Stimulated activated naive CD8-positive, alpha-beta T cell treated with anti-CD3 and anti-CD28 coated beads, Interleukin-15, Interleukin-2, amounts not matched to agents 100 ng/mL and 50 ng/mL, for 24 hours (primary cell): ENCODE measurements at regions not wholly inside any gene's neighbourhood (a gene's known extent, or its start where the extent isn't known, plus 50 kb on each side); places are given as distances from the start of the nearest gene placed in this dataset.

Experiments used
- H3K27ac Mint-ChIP-seq: one replicate; pipeline ENCODE4 v1.8.0; 2021; ENCODE audit warnings: mild to moderate bottlenecking, mixed read lengths
- H3K27me3 Mint-ChIP-seq: one replicate; pipeline ENCODE4 v1.8.0; 2021; ENCODE audit warnings: mixed read lengths
- H3K36me3 Mint-ChIP-seq: one replicate; pipeline ENCODE4 v1.8.0; 2021; ENCODE audit warnings: low read depth, mixed read lengths
- H3K4me1 Mint-ChIP-seq: one replicate; pipeline ENCODE4 v1.8.0; 2021; ENCODE audit warnings: low read depth, mixed read lengths
- H3K4me3 Mint-ChIP-seq: one replicate; pipeline ENCODE4 v1.8.0; 2021; ENCODE audit warnings: mild to moderate bottlenecking, mixed read lengths
- H3K9me3 Mint-ChIP-seq: one replicate; pipeline ENCODE4 v1.8.0; 2021; ENCODE audit warnings: mixed read lengths

GRCh38 chr15:96112018-96112417, 218.5 kb upstream of the NR2F2 start:
- H3K4me1 Mint-ChIP-seq, result no peaks in the 10 kb centered on the region
- H3K4me3 Mint-ChIP-seq, result no peak overlapping the region
- H3K9me3 Mint-ChIP-seq, result no peaks in the 10 kb centered on the region
- no peaks in the 10 kb centered on the region for H3K36me3 Mint-ChIP-seq
- H3K27me3 Mint-ChIP-seq, result peaks cover 10% of the 10 kb centered on the region
- no peak overlapping the region for H3K27ac Mint-ChIP-seq

GRCh38 chr15:96115642-96116041, 214.9 kb upstream of the NR2F2 start:
- Mint-ChIP-seq H3K4me3 (no peak overlapping the region), H3K9me3 (no peaks in the 10 kb centered on the region), H3K36me3 (no peaks in the 10 kb centered on the region), H3K27ac (no peak overlapping the region), H3K27me3 (peaks cover 10% of the 10 kb centered on the region), H3K4me1 (no peaks in the 10 kb centered on the region)

- H3K36me3 Mint-ChIP-seq, result no peaks in the 10 kb centered on the region
- no peak overlapping the region for H3K27ac Mint-ChIP-seq
- no peak overlapping the region for H3K4me3 Mint-ChIP-seq
- no peaks in the 10 kb centered on the region for H3K9me3 Mint-ChIP-seq
- H3K27me3 Mint-ChIP-seq, result peaks cover 10% of the 10 kb centered on the region
- no peaks in the 10 kb centered on the region for H3K4me1 Mint-ChIP-seq
Observed at GRCh38 chr15:96117270-96117669, 213.2 kb upstream of the NR2F2 start.

- no peaks in the 10 kb centered on the region for H3K9me3 Mint-ChIP-seq
- no peaks in the 10 kb centered on the region for H3K36me3 Mint-ChIP-seq
- H3K27ac Mint-ChIP-seq, result no peak overlapping the region
Observed at GRCh38 chr15:96119734-96120133, 210.8 kb upstream of the NR2F2 start.

GRCh38 chr15:96121086-96121920, 209.2 kb upstream of the NR2F2 start:
- Mint-ChIP-seq H3K27ac (no peak overlapping the region), H3K9me3 (no peaks in the 10 kb centered on the region), H3K4me1 (no peaks in the 10 kb centered on the region), H3K27me3 (peaks cover 3% of the 10 kb centered on the region), H3K4me3 (no peak overlapping the region), H3K36me3 (no peaks in the 10 kb centered on the region)

More at GRCh38 chr15:96119734-96120133, 210.8 kb upstream of the NR2F2 start:
- no peaks in the 10 kb centered on the region for H3K4me1 Mint-ChIP-seq
- peaks cover 10% of the 10 kb centered on the region for H3K27me3 Mint-ChIP-seq
- H3K4me3 Mint-ChIP-seq, result no peak overlapping the region

GRCh38 chr15:96122077-96123027, 208.1 kb upstream of the NR2F2 start:
- H3K27me3 Mint-ChIP-seq, result peaks cover 7% of the 10 kb centered on the region
- no peak overlapping the region for H3K4me3 Mint-ChIP-seq
- no peaks in the 10 kb centered on the region for H3K36me3 Mint-ChIP-seq
- no peaks in the 10 kb centered on the region for H3K4me1 Mint-ChIP-seq
- H3K9me3 Mint-ChIP-seq, result no peaks in the 10 kb centered on the region
- H3K27ac Mint-ChIP-seq, result no peak overlapping the region

- Mint-ChIP-seq H3K36me3 (no peaks in the 10 kb centered on the region), H3K27me3 (peaks cover 7% of the 10 kb centered on the region), H3K27ac (no peak overlapping the region), H3K4me3 (no peak overlapping the region), H3K4me1 (no peaks in the 10 kb centered on the region), H3K9me3 (no peaks in the 10 kb centered on the region)
Observed at GRCh38 chr15:96123028-96123400, 207.5 kb upstream of the NR2F2 start.

GRCh38 chr15:96123630-96124187, 206.8 kb upstream of the NR2F2 start:
- Mint-ChIP-seq H3K4me1 (no peaks in the 10 kb centered on the region), H3K27me3 (peaks cover 7% of the 10 kb centered on the region), H3K9me3 (no peaks in the 10 kb centered on the region), H3K4me3 (no peak overlapping the region), H3K27ac (no peak overlapping the region), H3K36me3 (no peaks in the 10 kb centered on the region)

- no peak overlapping the region for H3K4me3 Mint-ChIP-seq
- no peaks in the 10 kb centered on the region for H3K9me3 Mint-ChIP-seq
- no peaks in the 10 kb centered on the region for H3K36me3 Mint-ChIP-seq
- H3K4me1 Mint-ChIP-seq, result no peaks in the 10 kb centered on the region
- H3K27me3 Mint-ChIP-seq, result peaks cover 8% of the 10 kb centered on the region
- H3K27ac Mint-ChIP-seq, result no peak overlapping the region
Observed at GRCh38 chr15:96124436-96124835, 206.1 kb upstream of the NR2F2 start.

- Mint-ChIP-seq H3K36me3 (no peaks in the 10 kb centered on the region), H3K9me3 (no peaks in the 10 kb centered on the region), H3K27ac (no peak overlapping the region), H3K4me1 (no peaks in the 10 kb centered on the region), H3K4me3 (no peak overlapping the region), H3K27me3 (peaks cover 10% of the 10 kb centered on the region)
Observed at GRCh38 chr15:96125721-96126415, 204.6 kb upstream of the NR2F2 start.

- Mint-ChIP-seq H3K4me3 (no peak overlapping the region), H3K4me1 (no peaks in the 10 kb centered on the region), H3K27me3 (peaks cover 10% of the 10 kb centered on the region), H3K36me3 (no peaks in the 10 kb centered on the region), H3K27ac (no peak overlapping the region), H3K9me3 (no peaks in the 10 kb centered on the region)
Observed at GRCh38 chr15:96126859-96127258, 203.6 kb upstream of the NR2F2 start.

- Mint-ChIP-seq H3K9me3 (no peaks in the 10 kb centered on the region), H3K27ac (no peak overlapping the region), H3K27me3 (peaks cover 10% of the 10 kb centered on the region)
Observed at GRCh38 chr15:96130734-96131133, 199.8 kb upstream of the NR2F2 start.

GRCh38 chr15:96132126-96132525, 198.4 kb upstream of the NR2F2 start:
- no peak overlapping the region for H3K27ac Mint-ChIP-seq
- H3K36me3 Mint-ChIP-seq, result no peaks in the 10 kb centered on the region
- H3K4me3 Mint-ChIP-seq, result no peak overlapping the region
- no peaks in the 10 kb centered on the region for H3K4me1 Mint-ChIP-seq
- H3K9me3 Mint-ChIP-seq, result no peaks in the 10 kb centered on the region
- H3K27me3 Mint-ChIP-seq, result peaks cover 7% of the 10 kb centered on the region

More at GRCh38 chr15:96130734-96131133, 199.8 kb upstream of the NR2F2 start:
- no peaks in the 10 kb centered on the region for H3K4me1 Mint-ChIP-seq
- H3K36me3 Mint-ChIP-seq, result no peaks in the 10 kb centered on the region
- no peak overlapping the region for H3K4me3 Mint-ChIP-seq

- Mint-ChIP-seq H3K27me3 (peaks cover 6% of the 10 kb centered on the region), H3K9me3 (peaks cover 4% of the 10 kb centered on the region), H3K27ac (no peak overlapping the region), H3K4me1 (no peaks in the 10 kb centered on the region), H3K36me3 (no peaks in the 10 kb centered on the region), H3K4me3 (no peak overlapping the region)
Observed at GRCh38 chr15:96135166-96136093, 195.1 kb upstream of the NR2F2 start.
